Calu3 (cell line): ENCODE measurements at regions not wholly inside any gene's neighbourhood (a gene's known extent, or its start where the extent isn't known, plus 50 kb on each side); places are given as distances from the start of the nearest gene placed in this dataset.

Experiments used
- BruUV-seq: library from RNA; stranded (reverse); fragments of 400-500 nt; replicated peaks from 2 replicates; lab custom pipeline; 2021; lab: Mats Ljungman, UMichigan
- CTCF ChIA-PET: fragments of 300-600 bp; sonication (Branson Sonifier 250); formaldehyde crosslinking; loops from one replicate; lab custom pipeline; 2022; ENCODE audit warnings: antibody characterized with exemption; lab: Charles Lee
- DNase-seq: peaks from one replicate; pipeline ENCODE4 v3.0.0; 2022
- H3K27ac Mint-ChIP-seq: one replicate; pipeline ENCODE4 v1.8.0; 2022; ENCODE audit warnings: mixed read lengths; ENCODE audit not compliant: unreplicated experiment
- H3K27me3 Mint-ChIP-seq: one replicate; pipeline ENCODE4 v1.8.0; 2022; ENCODE audit warnings: mixed read lengths; ENCODE audit not compliant: unreplicated experiment
- H3K36me3 Mint-ChIP-seq: one replicate; pipeline ENCODE4 v1.8.0; 2022; ENCODE audit warnings: mild to moderate bottlenecking, moderate library complexity, mixed read lengths; ENCODE audit not compliant: insufficient read depth, unreplicated experiment
- H3K4me1 Mint-ChIP-seq: one replicate; pipeline ENCODE4 v1.8.0; 2022; ENCODE audit warnings: mild to moderate bottlenecking, low read depth, mixed read lengths; ENCODE audit not compliant: unreplicated experiment
- H3K4me3 Mint-ChIP-seq: one replicate; pipeline ENCODE4 v1.8.0; 2022; ENCODE audit warnings: mild to moderate bottlenecking, low read depth, moderate library complexity, mixed read lengths; ENCODE audit not compliant: unreplicated experiment
- H3K9me3 Mint-ChIP-seq: one replicate; pipeline ENCODE4 v1.8.0; 2022; ENCODE audit warnings: low read depth, mixed read lengths; ENCODE audit not compliant: unreplicated experiment
- CTCF ChIP-seq: fragments of 200-600 bp; IDR thresholded peaks from one replicate; pipeline ENCODE4 v1.8.0; 2022; ENCODE audit warnings: antibody characterized with exemption; ENCODE audit not compliant: unreplicated experiment
- intact Hi-C: fragments of 100-400 bp; cut with micrococcal nuclease; formaldehyde crosslinking; loops from one replicate; pipeline ENCODE4 v1.10.0; 2022; ENCODE audit not compliant: unreplicated experiment

- H3K27me3 Mint-ChIP-seq: no peaks in the 10 kb centered on the region
- CTCF ChIA-PET: interaction anchor here (1.0 kb wide), 1 partner anchor 226 kb away, joined by 3 read pairs; no protein-coding TSS in a partner anchor
- no peak overlapping the region for H3K27ac Mint-ChIP-seq
- no peaks in the 10 kb centered on the region for H3K9me3 Mint-ChIP-seq
- no peak for TF ChIP-seq CTCF
- no peaks in the 10 kb centered on the region for H3K36me3 Mint-ChIP-seq
- no TSS peak for BruUV-seq
- DNase-seq: peak; percentile 55
- no peak overlapping the region for H3K4me3 Mint-ChIP-seq
- intact Hi-C loops: loop anchor here (5.0 kb wide), 1 partner anchor 808 kb away; no protein-coding TSS in a partner anchor
- no peaks in the 10 kb centered on the region for H3K4me1 Mint-ChIP-seq
Measured at GRCh38 chrX:80285131-80285773, 135.0 kb upstream of the TENT5D start.

- no peak overlapping the region for H3K27ac Mint-ChIP-seq
- H3K4me3 Mint-ChIP-seq: no peak overlapping the region
- BruUV-seq: no TSS peak
- H3K36me3 Mint-ChIP-seq: no peaks in the 10 kb centered on the region
- DNase-seq: no peak
- TF ChIP-seq CTCF: no peak
- H3K9me3 Mint-ChIP-seq: peaks cover 3% of the 10 kb centered on the region
- H3K4me1 Mint-ChIP-seq: no peaks in the 10 kb centered on the region
- intact Hi-C loops: no loop called here
- no peaks in the 10 kb centered on the region for H3K27me3 Mint-ChIP-seq
- CTCF ChIA-PET: interaction anchor here (0.6 kb wide), 1 partner anchor 789 kb away, joined by 3 read pairs; no protein-coding TSS in a partner anchor
Measured at GRCh38 chrX:80290834-80291233, 129.4 kb upstream of the TENT5D start.

GRCh38 chrX:80293354-80293753 lies 126.9 kb upstream of the TENT5D start:
- Mint-ChIP-seq H3K4me3 (no peak overlapping the region), H3K27ac (no peak overlapping the region), H3K36me3 (no peaks in the 10 kb centered on the region), H3K27me3 (no peaks in the 10 kb centered on the region), H3K9me3 (peaks cover 7% of the 10 kb centered on the region), H3K4me1 (no peaks in the 10 kb centered on the region)
- CTCF ChIA-PET: no interaction called here
- no peak for DNase-seq
- no TSS peak for BruUV-seq
- intact Hi-C loops: no loop called here
- TF ChIP-seq CTCF: no peak

- no peak overlapping the region for H3K27ac Mint-ChIP-seq
- H3K36me3 Mint-ChIP-seq: no peaks in the 10 kb centered on the region
- no TSS peak for BruUV-seq
- DNase-seq: peak; percentile 1
- CTCF ChIA-PET: no interaction called here
- no peak overlapping the region for H3K4me3 Mint-ChIP-seq
- no peak for TF ChIP-seq CTCF
- no peaks in the 10 kb centered on the region for H3K4me1 Mint-ChIP-seq
- H3K9me3 Mint-ChIP-seq: no peaks in the 10 kb centered on the region
- intact Hi-C loops: no loop called here
- no peaks in the 10 kb centered on the region for H3K27me3 Mint-ChIP-seq
Measured at GRCh38 chrX:80306007-80306406, 114.2 kb upstream of the TENT5D start.
